NB4 (cell line): ENCODE measurements at regions not wholly inside any gene's neighbourhood (a gene's known extent, or its start where the extent isn't known, plus 50 kb on each side); places are given as distances from the start of the nearest gene placed in this dataset.

ENCODE experiments used
- CTCF ChIP-seq: IDR thresholded peaks from one replicate; pipeline ENCODE4 v1.5.1; 2012; ENCODE audit warnings: low read depth, low read length
- POLR2A ChIP-seq: IDR thresholded peaks from 2 replicates; pipeline ENCODE4 v1.6.1; 2011; ENCODE audit warnings: mild to moderate bottlenecking; ENCODE audit not compliant: insufficient read length; ENCODE audit errors: extremely low read depth

DNA sequence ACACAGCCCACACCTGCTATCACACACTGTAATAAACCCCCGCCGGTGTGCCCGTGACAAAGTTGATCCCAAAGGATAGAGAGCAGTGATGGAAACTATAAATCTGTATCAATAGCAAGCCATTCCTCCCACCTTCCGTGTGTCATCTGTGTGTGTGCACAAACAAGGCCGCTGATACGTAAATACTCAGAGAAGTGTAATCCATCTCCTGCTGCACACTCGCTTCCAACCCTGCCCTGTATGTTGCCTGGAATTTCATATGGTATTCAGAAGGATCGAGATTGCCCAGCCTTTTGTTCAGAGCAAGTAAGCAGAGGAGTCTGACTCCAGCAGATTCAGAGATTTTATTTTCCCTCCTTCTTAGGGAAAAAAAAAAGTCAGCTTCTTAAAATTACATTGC lies 581.1 kb upstream of the ZFHX3 start:
- no peak for TF ChIP-seq CTCF
- TF ChIP-seq POLR2A, result no peak
